ENCODE measurements at regions not wholly inside any gene's neighbourhood (a gene's known extent, or its start where the extent isn't known, plus 50 kb on each side); places are given as distances from the start of the nearest gene placed in this dataset.
"Not testable (repeated sequence)": the region's sequence is repeated elsewhere in the genome, so short reads cannot be mapped to it uniquely, and the experiment has no call there.

DNA sequence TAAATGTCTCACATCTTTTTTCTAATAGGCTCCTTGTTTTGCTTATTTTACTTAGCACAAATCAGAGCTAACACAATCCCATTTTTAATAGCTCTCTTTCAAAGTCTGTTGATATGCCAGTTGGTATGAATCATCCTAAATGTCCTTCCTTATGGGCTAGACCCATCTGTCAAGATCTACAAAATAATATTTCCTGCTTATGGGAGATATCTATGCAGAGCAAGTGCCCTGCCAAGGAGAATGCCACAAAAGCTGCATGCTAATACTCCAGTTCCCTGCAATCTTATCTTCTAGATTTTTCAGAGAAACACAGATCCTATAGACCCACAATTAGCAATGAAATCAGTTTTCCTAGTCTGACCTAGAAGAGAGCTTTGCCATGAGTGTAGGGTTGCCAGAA, 230.8 kb upstream of the NPVF start:
- Histone ChIP-seq H3K27me3 (ENCODE audit: low read depth, low read length) (no peaks in the 10 kb centered on the region; the same call in 1 of the 2 replicates), H3K4me3 (ENCODE audit: low read length) (no peak overlapping the region), H3K9me3 (ENCODE audit: insufficient read depth, low read length) (no peaks in the 10 kb centered on the region), H3K4me1 (ENCODE audit: low read length) (no peaks in the 10 kb centered on the region), H4K20me1 (ENCODE audit: insufficient read depth, low read length) (no peaks in the 10 kb centered on the region), H3K36me3 (replicated peaks; ENCODE audit: low read depth, low read length) (no peaks in the 10 kb centered on the region), H3K79me2 (ENCODE audit: low read length) (no peaks in the 10 kb centered on the region), H3K9ac (ENCODE audit: low read length) (no peak overlapping the region), H2AFZ (ENCODE audit: low read depth, low read length) (no peak overlapping the region), H3K4me2 (ENCODE audit: low read length) (no peak overlapping the region), H3K27ac (ENCODE audit: low read length) (no peak overlapping the region)
- TF ChIP-seq, protein P1, sequence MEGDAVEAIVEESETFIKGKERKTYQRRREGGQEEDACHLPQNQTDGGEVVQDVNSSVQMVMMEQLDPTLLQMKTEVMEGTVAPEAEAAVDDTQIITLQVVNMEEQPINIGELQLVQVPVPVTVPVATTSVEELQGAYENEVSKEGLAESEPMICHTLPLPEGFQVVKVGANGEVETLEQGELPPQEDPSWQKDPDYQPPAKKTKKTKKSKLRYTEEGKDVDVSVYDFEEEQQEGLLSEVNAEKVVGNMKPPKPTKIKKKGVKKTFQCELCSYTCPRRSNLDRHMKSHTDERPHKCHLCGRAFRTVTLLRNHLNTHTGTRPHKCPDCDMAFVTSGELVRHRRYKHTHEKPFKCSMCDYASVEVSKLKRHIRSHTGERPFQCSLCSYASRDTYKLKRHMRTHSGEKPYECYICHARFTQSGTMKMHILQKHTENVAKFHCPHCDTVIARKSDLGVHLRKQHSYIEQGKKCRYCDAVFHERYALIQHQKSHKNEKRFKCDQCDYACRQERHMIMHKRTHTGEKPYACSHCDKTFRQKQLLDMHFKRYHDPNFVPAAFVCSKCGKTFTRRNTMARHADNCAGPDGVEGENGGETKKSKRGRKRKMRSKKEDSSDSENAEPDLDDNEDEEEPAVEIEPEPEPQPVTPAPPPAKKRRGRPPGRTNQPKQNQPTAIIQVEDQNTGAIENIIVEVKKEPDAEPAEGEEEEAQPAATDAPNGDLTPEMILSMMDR (IDR thresholded peaks at IDR 0.05; ENCODE audit: low read depth, low read length), result no peak
- TF ChIP-seq EZH2phosphoT487 (IDR thresholded peaks at IDR 0.05; ENCODE audit: low read depth), result no peak

DNA sequence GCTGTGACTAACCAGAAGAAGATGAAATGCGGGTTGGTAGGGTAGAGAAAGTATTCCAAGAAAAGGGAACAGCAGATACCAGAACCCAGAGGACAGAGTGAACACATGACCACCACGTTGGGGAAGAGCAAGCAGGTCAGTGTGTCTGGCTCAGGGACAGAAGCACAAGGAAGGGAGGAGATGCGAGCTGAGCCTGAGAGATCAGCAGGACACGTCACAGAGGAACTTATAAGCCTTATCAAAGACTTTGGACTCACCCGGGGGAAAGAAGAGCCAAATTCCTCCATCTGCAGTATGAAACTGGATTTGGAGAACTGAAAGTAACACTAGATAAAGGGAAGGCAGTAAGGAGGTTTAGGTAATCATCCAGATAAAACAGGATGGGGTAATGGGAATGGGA, 232.1 kb upstream of the NPVF start:
- no peak for TF ChIP-seq EZH2phosphoT487 (IDR thresholded peaks at IDR 0.05; ENCODE audit: low read depth)
- TF ChIP-seq, protein P1 (IDR thresholded peaks at IDR 0.05; ENCODE audit: low read depth, low read length), result no peak
- Histone ChIP-seq H3K27ac (ENCODE audit: low read length) (no peak overlapping the region), H3K9ac (ENCODE audit: low read length) (no peak overlapping the region), H4K20me1 (ENCODE audit: insufficient read depth, low read length) (no peaks in the 10 kb centered on the region), H3K4me1 (ENCODE audit: low read length) (no peaks in the 10 kb centered on the region), H3K36me3 (replicated peaks; ENCODE audit: low read depth, low read length) (no peaks in the 10 kb centered on the region), H2AFZ (ENCODE audit: low read depth, low read length) (no peak overlapping the region), H3K79me2 (ENCODE audit: low read length) (no peaks in the 10 kb centered on the region), H3K4me3 (ENCODE audit: low read length) (no peak overlapping the region), H3K27me3 (ENCODE audit: low read depth, low read length) (no peaks in the 10 kb centered on the region; the same call in 1 of the 2 replicates), H3K4me2 (ENCODE audit: low read length) (no peak overlapping the region), H3K9me3 (ENCODE audit: insufficient read depth, low read length) (no peaks in the 10 kb centered on the region)

DNA sequence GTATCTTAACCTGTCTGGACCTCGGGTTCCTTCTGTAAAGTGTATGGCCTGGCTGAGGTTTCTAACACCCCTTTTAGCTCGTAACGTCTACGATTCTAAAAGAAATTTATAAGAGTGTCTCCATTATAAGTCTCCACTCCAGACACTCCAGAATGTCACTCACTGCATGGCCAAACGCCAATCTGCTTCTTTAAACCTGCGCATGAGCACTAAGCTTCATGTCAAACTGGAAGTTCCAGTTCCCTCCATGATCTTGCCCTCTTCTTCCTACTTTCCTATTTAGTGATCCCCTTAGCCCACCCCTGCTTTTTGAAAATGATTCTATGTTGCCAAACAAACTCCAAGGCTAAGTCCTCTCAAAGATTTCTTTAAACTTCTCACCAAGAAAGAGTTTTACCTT, 241.4 kb upstream of the NPVF start:
- Histone ChIP-seq H3K9me3 (ENCODE audit: insufficient read depth, low read length) (no peaks in the 10 kb centered on the region), H3K27ac (ENCODE audit: low read length) (no peak overlapping the region), H3K4me3 (ENCODE audit: low read length) (no peak overlapping the region), H3K9ac (ENCODE audit: low read length) (no peak overlapping the region), H3K27me3 (ENCODE audit: low read depth, low read length) (no peaks in the 10 kb centered on the region; the same call in 1 of the 2 replicates), H4K20me1 (ENCODE audit: insufficient read depth, low read length) (no peaks in the 10 kb centered on the region), H3K4me2 (ENCODE audit: low read length) (no peak overlapping the region), H3K79me2 (ENCODE audit: low read length) (no peaks in the 10 kb centered on the region), H3K36me3 (replicated peaks; ENCODE audit: low read depth, low read length) (no peaks in the 10 kb centered on the region), H3K4me1 (ENCODE audit: low read length) (no peaks in the 10 kb centered on the region), H2AFZ (ENCODE audit: low read depth, low read length) (no peak overlapping the region)
- TF ChIP-seq, protein P1 (IDR thresholded peaks at IDR 0.05; ENCODE audit: low read depth, low read length), result no peak
- no peak for TF ChIP-seq EZH2phosphoT487 (IDR thresholded peaks at IDR 0.05; ENCODE audit: low read depth)

DNA sequence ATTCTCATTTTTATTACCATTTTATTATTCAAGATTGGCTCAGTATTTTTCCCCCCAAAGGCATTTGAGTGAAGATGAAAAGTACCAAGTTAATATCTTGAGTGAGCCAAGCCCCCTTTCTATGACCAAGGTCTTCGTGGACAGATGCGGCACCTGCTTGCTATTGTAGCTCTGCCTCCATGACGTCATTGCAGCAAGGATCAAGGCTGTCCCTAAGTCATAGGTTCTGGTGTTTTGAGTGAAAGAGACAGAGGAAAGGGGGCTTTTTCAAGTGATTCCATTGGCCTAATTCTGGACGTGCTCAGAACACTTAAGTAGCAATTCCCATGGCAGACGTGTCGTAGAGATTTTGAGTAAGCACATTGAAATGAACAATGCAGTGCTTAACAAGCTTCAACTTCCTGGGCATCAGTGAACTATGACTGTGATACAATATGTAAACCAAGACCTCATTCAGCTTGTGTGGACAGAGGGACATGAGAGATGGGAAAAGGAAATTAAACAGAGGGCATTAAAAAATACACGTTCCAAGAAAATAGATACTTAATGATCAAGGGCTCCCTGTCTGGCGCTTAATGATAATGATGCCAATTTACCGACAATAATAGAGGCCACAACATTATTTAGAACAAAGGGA, 248.7 kb upstream of the NPVF start:
- Histone ChIP-seq H3K4me1 (ENCODE audit: low read length) (no peaks in the 10 kb centered on the region), H3K36me3 (replicated peaks; ENCODE audit: low read depth, low read length) (no peaks in the 10 kb centered on the region), H3K79me2 (ENCODE audit: low read length) (no peaks in the 10 kb centered on the region), H3K27ac (ENCODE audit: low read length) (no peak overlapping the region), H3K4me2 (ENCODE audit: low read length) (no peak overlapping the region), H2AFZ (ENCODE audit: low read depth, low read length) (no peak overlapping the region), H4K20me1 (ENCODE audit: insufficient read depth, low read length) (no peaks in the 10 kb centered on the region), H3K9ac (ENCODE audit: low read length) (no peak overlapping the region), H3K9me3 (ENCODE audit: insufficient read depth, low read length) (no peaks in the 10 kb centered on the region), H3K4me3 (ENCODE audit: low read length) (no peak overlapping the region), H3K27me3 (ENCODE audit: low read depth, low read length) (no peaks in the 10 kb centered on the region; the same call in 1 of the 2 replicates)
- TF ChIP-seq, protein P1 (IDR thresholded peaks at IDR 0.05; ENCODE audit: low read depth, low read length), result no peak
- no peak for TF ChIP-seq EZH2phosphoT487 (IDR thresholded peaks at IDR 0.05; ENCODE audit: low read depth)

DNA sequence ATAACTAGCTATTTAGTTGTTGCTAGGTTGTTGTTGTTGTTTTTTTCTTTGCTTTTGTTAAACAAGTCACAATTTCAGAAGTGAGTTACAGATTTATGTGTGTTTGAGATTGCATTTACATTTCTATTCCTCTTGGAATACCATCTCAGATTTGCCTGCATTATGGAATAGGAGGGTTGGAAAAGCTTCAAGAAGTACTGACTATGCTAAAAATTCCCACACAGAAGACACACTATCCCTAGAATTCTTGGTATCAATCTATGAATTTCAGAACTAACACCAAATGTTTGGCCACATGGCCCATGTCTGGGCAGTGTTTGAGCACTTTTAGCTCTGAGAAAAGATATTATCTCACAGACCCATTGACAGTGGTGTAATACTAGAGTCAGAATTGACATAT, 249.9 kb upstream of the NPVF start:
- not testable (repeated sequence) for H3K4me1 ChIP-seq (ENCODE audit: low read length); H3K9me3 ChIP-seq (ENCODE audit: insufficient read depth, low read length); H3K9ac ChIP-seq (ENCODE audit: low read length); H3K36me3 ChIP-seq (replicated peaks; ENCODE audit: low read depth, low read length); H2AFZ ChIP-seq (ENCODE audit: low read depth, low read length); H3K27ac ChIP-seq (ENCODE audit: low read length); H3K4me2 ChIP-seq (ENCODE audit: low read length); H3K4me3 ChIP-seq (ENCODE audit: low read length); H3K27me3 ChIP-seq (ENCODE audit: low read depth, low read length); H3K79me2 ChIP-seq (ENCODE audit: low read length); H4K20me1 ChIP-seq (ENCODE audit: insufficient read depth, low read length)

Data from OCI-LY3 (cell line).